HG03520 (cell line): ENCODE measurements at regions not wholly inside any gene's neighbourhood (a gene's known extent, or its start where the extent isn't known, plus 50 kb on each side); places are given as distances from the start of the nearest gene placed in this dataset.
"Not testable (repeated sequence)": the region's sequence is repeated elsewhere in the genome, so short reads cannot be mapped to it uniquely, and the experiment has no call there.

Source experiments
- ATAC-seq: cut with Tn5 transposase; IDR thresholded peaks from one replicate; pipeline ENCODE4 v1.9.1; 2021; ENCODE audit warnings: mild to moderate bottlenecking, moderate library complexity; ENCODE audit not compliant: unreplicated experiment

DNA sequence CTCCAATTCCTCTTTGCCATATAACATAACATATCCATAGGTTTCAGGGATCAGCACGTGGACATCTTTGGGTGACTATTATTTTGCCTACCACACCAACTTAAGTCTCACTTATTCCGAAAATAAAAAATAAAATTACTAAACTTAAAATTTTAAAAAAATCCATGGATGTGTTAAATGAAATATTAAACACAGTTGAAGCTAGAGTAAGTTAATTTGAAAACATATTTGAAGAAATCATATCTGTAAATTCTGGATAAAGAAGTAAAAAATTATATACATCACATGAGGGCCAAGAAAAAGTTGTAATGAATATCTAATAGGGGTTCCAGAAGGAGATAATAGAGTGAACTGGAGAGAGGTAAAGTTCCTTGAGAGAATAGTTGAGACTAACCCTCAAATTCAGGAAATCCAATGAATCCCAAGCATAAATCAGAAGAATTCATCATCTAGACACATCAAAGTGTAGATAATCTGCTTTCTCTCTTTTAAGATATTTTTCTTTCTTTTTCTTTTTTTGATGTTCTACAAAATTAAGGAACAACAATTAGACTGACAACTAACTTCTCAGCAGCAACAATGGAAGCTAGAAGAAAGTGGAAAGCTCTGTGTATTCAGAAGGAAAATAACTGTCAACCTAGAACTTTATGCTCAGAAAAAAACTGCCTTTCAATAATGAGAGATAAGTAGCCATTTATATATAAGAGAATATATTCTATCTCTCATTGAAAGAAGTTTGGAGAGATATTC, 147.4 kb downstream of the ABHD5 start:
- ATAC-seq = no peak

GRCh38 chr3:43838877-43839276, 148.1 kb downstream of the ABHD5 start:
- no peak for ATAC-seq

DNA sequence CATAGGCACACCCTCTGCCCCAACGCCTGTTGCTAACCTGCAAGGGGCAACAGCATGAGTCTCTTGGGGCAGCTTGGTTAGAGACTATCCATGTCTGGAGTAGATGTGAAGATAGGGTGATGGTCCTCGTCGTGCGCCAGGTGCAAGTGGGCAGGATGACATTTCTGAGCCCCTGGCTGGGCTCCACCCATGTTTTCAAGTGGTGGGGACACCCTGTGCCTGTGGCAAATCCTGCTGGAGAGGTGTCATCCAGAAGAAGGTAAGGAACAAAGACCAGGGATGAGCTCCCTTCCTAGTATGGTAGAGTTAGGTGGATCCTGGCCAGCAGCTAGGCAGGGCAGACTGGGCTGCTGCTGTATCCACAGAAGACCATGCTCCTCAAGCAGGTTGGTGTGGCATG, 152.6 kb downstream of the ABHD5 start:
- ATAC-seq = no peak

DNA sequence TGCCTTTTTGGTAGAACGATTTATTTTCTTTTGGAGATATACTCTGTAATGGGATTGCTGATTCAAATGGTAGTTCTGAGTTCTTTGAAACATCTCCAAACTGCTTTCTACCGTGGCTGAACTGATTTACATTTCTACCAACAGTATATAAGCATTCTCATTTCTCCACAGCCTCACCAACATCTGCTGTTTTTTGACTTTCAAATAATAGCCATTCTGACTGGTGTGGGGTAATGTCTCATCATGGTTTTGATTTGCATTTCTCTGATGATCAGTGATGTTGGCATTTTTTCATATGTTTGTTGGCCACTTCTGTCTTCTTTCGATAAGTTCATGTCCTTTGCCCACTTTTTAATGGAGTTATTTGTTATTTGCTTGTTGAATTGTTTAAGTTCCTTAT, 154.0 kb downstream of the ABHD5 start:
- no peak for ATAC-seq

DNA sequence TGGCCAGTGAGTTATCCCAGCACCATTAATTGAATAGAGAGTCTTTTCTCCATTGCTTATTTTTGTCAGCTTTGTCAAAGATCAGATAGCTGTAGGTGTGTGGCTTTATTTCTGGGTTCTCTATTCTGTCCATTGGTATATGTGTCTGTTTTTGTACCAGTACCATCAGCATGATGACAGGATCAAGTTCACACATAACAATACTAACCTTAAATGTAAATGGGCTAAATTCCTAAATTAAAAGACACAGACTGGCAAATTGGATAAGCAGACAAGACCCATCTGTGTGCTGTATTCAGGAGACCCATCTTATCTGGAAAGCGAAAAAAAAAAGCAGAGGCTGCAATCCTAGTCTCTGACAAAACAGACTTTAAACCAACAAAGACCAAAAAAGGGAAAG, 154.8 kb downstream of the ABHD5 start:
- not testable (repeated sequence) for ATAC-seq

- ATAC-seq = no peak
Observed at GRCh38 chr3:43852066-43852465, 161.3 kb downstream of the ABHD5 start.

- ATAC-seq = no peak
Observed at GRCh38 chr3:43854283-43854682, 163.5 kb downstream of the ABHD5 start.

GRCh38 chr3:43854916-43855315, 164.2 kb downstream of the ABHD5 start:
- ATAC-seq = no peak

- ATAC-seq = no peak
Observed at GRCh38 chr3:43855674-43856299, 165.0 kb downstream of the ABHD5 start.

GRCh38 chr3:43856351-43856750, 165.6 kb downstream of the ABHD5 start:
- ATAC-seq = no peak

GRCh38 chr3:43856761-43857160, 166.0 kb downstream of the ABHD5 start:
- no peak for ATAC-seq

DNA sequence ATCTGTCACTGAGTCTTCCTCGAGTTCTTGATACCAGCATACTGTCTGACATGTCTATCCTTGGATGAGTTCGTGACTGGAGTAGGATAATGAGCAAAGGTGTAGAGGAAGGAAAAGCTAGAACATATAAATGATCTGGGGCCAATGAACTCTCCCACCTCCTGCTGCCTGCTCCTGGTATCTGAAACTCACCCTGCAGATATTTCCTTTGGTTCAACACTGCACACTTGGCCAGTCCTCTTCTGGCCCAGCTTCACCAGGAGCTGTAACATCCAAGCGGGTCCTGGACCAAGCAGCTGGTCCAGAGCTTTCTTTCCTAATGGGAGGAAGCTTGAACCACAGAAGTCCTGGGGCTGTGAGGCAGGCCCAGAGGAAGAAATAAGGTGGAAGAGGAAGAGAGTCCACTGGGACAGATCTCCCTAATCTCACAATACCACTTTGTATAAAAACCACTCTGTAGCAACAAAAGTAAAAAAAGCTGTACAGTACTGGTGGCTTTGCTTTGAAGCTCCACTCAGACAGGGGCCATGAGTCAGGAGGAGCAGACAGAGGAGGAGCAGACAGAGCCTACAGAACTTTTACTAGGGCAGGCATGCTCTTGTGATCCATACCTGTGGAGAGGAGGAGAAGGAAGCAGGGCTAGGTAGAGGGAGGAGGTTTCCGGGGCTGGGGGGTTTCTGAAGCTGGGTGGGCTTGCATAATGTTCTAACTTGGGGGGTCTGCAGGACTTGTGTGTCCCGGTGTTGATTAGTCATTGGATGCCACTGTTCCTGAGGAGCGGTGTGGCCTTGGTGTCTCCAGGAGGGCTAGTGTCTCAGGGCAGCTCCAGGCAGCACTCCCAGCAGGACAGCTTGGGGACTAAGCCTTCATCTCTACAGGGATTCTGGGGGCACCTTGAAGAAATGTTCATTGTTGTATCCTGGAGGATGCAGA, 166.9 kb downstream of the ABHD5 start:
- no peak for ATAC-seq

DNA sequence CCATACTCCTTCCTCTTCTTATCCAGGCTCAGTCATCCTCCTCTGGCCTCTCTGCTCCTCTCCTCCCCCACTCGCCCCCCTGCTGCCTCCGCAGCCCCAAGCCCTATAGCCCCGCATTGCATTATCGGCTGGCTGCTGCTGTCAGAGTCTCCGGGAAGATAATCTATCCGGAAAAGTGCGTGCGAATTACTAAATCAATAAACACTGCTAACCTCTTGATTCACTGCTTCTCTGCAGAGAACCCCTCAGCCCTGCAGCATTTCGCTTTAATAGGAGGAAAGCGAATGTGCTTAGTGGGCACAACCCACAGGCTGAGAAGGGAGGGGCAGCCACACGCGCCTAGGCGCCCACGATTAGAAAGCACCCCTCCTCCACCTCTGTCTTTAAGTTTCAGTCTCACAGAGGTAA, 167.6 kb downstream of the ABHD5 start:
- ATAC-seq = no peak

GRCh38 chr3:43859766-43860165, 169.0 kb downstream of the ABHD5 start:
- no peak for ATAC-seq

DNA sequence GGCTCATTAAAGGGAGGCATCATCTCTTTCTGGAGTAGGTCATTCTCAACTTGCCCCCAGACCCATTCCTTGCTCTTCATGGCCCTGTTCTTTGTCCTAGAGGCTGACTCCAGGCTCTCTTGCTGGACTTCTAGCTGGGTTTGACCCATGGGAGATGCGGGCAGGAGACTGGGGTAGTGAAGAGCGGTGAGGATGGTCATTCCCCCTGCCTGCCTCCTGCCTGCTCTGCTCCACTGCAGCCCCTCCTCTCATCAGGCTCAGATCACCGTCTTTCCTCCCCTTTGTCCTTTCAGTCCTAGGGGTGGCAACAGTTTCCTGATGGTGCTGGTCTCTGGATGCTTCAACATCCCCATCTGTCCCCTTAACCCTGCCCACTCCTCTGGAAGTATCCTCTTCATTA, 170.9 kb downstream of the ABHD5 start:
- ATAC-seq = no peak

- ATAC-seq = no peak
Observed at GRCh38 chr3:43862470-43862869, 171.7 kb downstream of the ABHD5 start.

GRCh38 chr3:43862992-43863805, 172.5 kb downstream of the ABHD5 start:
- ATAC-seq = no peak

DNA sequence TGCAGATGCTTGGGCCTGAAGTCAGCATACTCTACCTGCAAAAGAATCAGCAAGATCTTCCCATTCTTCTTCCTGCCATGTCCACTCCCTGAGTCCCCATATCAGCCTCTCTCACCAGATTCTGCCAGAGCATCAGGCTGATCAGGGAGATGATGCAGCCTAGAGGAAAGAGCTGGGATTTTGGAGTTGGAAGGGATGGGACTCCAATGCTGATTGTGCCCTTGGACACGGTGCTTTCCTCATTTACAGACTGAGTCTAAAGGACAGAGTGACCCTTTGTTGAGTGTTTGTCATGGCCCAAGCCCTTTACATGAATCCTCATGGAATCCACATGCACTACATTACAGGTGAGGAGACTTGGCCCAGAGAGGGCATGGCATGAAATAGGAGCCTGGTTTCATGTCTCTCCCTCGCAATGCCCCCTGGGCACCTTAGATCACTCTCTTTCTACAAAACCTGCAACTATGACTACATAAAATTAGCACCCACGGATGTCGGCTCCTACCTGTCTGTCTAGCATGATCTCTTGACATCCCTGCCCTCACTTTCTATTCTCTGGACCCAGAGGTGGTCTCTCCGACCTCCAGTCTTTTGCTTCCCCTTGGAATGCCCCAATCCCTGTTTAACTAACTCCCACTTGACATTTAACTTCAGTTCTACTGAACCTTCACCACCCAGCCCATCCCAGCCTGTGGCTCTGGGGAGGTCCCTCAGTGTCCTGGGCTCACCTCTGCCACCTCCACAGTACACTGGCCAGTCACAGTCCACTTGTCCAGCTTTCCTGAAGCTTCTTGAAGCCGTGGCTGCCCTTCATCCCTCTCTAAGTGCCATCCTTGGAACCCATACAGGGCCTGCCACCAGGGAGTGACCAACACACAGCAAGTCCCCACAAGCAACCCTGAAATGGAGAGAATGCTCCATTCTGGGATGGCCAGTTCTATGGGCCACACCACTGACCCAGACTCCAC, 173.5 kb downstream of the ABHD5 start:
- ATAC-seq = no peak

GRCh38 chr3:43865351-43865750, 174.6 kb downstream of the ABHD5 start:
- no peak for ATAC-seq
